Neural progenitor cell (in vitro differentiated cells): ENCODE measurements at regions not wholly inside any gene's neighbourhood (a gene's known extent, or its start where the extent isn't known, plus 50 kb on each side); places are given as distances from the start of the nearest gene placed in this dataset.
A peak's percentile ranks its signal among the peaks of the same experiment; 100 is the strongest.

Experiments
- DNase-seq: peaks from one replicate; pipeline ENCODE4 v3.0.0-alpha.2; 2016; ENCODE audit warnings: low spot score
- H2AFZ ChIP-seq: fragments of 200-600 bp; sonication (generic); replicated peaks from 2 replicates; pipeline ENCODE4 v1.6.1; 2016; ENCODE audit warnings: antibody characterized with exemption
- H3F3A ChIP-seq: fragments of 200-600 bp; sonication (generic); 2 replicates; pipeline ENCODE4 v1.6.1; 2016; ENCODE audit warnings: antibody characterized with exemption, low read depth
- H3K27ac ChIP-seq: fragments of 200-600 bp; sonication (generic); 2 replicates; pipeline ENCODE4 v1.5.1; 2016; ENCODE audit warnings: mild to moderate bottlenecking
- H3K27me3 ChIP-seq: fragments of 200-600 bp; sonication (generic); 2 replicates; pipeline ENCODE4 v1.6.1; 2016; ENCODE audit warnings: mild to moderate bottlenecking, moderate library complexity
- H3K36me3 ChIP-seq: fragments of 200-600 bp; sonication (generic); 2 replicates; pipeline ENCODE4 v1.5.1; 2016
- H3K4me1 ChIP-seq: fragments of 200-600 bp; sonication (generic); 2 replicates; pipeline ENCODE4 v1.6.1; 2016; ENCODE audit warnings: mixed run types
- H3K4me2 ChIP-seq: fragments of 200-600 bp; sonication (generic); 2 replicates; pipeline ENCODE4 v1.6.1; 2016
- H3K4me3 ChIP-seq: fragments of 200-600 bp; sonication (generic); 2 replicates; pipeline ENCODE4 v1.5.1; 2016
- H3K79me2 ChIP-seq: fragments of 200-600 bp; sonication (generic); 2 replicates; pipeline ENCODE4 v1.6.1; 2016; ENCODE audit warnings: low read depth
- H3K9ac ChIP-seq: fragments of 200-600 bp; sonication (generic); 2 replicates; pipeline ENCODE4 v1.6.1; 2016
- H3K9me3 ChIP-seq: fragments of 200-600 bp; sonication (generic); 2 replicates; pipeline ENCODE4 v1.5.1; 2016; ENCODE audit warnings: low read depth
- H4K20me1 ChIP-seq: fragments of 200-600 bp; sonication (generic); 2 replicates; pipeline ENCODE4 v1.6.1; 2016; ENCODE audit warnings: low read depth
- H3K27ac Mint-ChIP-seq: 3 replicates; pipeline ENCODE4 v1.8.0; 2021; ENCODE audit warnings: mixed read lengths
- H3K27me3 Mint-ChIP-seq: 2 replicates; pipeline ENCODE4 v1.8.0; 2022; ENCODE audit warnings: low read depth, mild to moderate bottlenecking, inconsistent platforms, moderate library complexity, mixed read lengths; ENCODE audit not compliant: insufficient read depth
- H3K36me3 Mint-ChIP-seq: 3 replicates; pipeline ENCODE4 v1.8.0; 2021; ENCODE audit warnings: mixed read lengths
- H3K4me1 Mint-ChIP-seq: 3 replicates; pipeline ENCODE4 v1.8.0; 2021; ENCODE audit warnings: mixed read lengths
- H3K4me3 Mint-ChIP-seq: 3 replicates; pipeline ENCODE4 v1.8.0; 2021; ENCODE audit warnings: mild to moderate bottlenecking, moderate library complexity, mixed read lengths
- H3K9me3 Mint-ChIP-seq: 3 replicates; pipeline ENCODE4 v1.8.0; 2020; ENCODE audit warnings: mixed read lengths
- CTCF ChIP-seq: fragments of 200-600 bp; sonication (generic); IDR thresholded peaks from 2 replicates; pipeline ENCODE4 v1.5.1; 2017; ENCODE audit warnings: antibody characterized with exemption, mild to moderate bottlenecking
- EZH2 ChIP-seq: fragments of 200-600 bp; sonication (generic); IDR thresholded peaks from 2 replicates; pipeline ENCODE4 v1.6.1; 2017; ENCODE audit warnings: antibody characterized with exemption, mild to moderate bottlenecking, moderate library complexity
- EZH2phosphoT487 ChIP-seq: fragments of 200-600 bp; sonication (generic); IDR thresholded peaks from 2 replicates; pipeline ENCODE4 v1.6.1; 2017; ENCODE audit warnings: antibody characterized with exemption

GRCh38 chrX:109812236-109812635 lies 79.2 kb upstream of the ACSL4 start:
- no peaks in the 10 kb centered on the region for H3K27me3 Mint-ChIP-seq
- Histone ChIP-seq H4K20me1 (no peaks in the 10 kb centered on the region), H3K9me3 (no peaks in the 10 kb centered on the region), H3K27ac (no peak overlapping the region), H3F3A (no peaks in the 10 kb centered on the region), H3K27me3 (no peaks in the 10 kb centered on the region), H3K4me1 (no peaks in the 10 kb centered on the region), H3K79me2 (no peaks in the 10 kb centered on the region), H3K4me3 (no peak overlapping the region), H2AFZ (no peak overlapping the region), H3K4me2 (no peak overlapping the region), H3K9ac (no peak overlapping the region), H3K36me3 (no peaks in the 10 kb centered on the region)
- no peak overlapping the region for H3K4me3 Mint-ChIP-seq
- H3K36me3 Mint-ChIP-seq = no peaks in the 10 kb centered on the region
- no peak for TF ChIP-seq EZH2phosphoT487
- TF ChIP-seq EZH2 = no peak
- TF ChIP-seq CTCF = no peak
- peaks cover 17% of the 10 kb centered on the region for H3K4me1 Mint-ChIP-seq
- peaks cover 2% of the 10 kb centered on the region for H3K9me3 Mint-ChIP-seq
- H3K27ac Mint-ChIP-seq = no peak overlapping the region
- no peak for DNase-seq

DNA sequence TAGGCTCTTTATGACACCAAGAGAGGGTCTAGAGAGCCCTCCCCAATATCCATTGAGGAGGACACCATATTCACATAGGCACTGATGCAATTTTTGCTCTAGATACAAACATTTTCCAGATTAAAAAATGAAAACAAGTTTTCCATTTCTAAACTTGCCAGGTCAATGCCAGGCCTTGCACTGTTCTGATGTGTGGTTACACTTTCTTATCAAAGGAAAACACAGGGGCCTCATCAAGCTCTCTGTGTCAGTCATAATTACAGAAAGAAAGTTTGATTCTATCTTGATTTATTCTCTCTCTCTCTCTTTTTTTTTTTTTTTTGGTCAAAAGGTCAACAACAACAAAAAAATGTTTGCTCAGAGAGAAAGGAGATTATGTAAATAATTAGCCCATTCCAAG lies 80.2 kb upstream of the ACSL4 start:
- Histone ChIP-seq H3K4me1 (no peaks in the 10 kb centered on the region), H3K27me3 (no peaks in the 10 kb centered on the region), H3F3A (no peaks in the 10 kb centered on the region), H3K9me3 (no peaks in the 10 kb centered on the region), H3K27ac (no peak overlapping the region), H3K36me3 (no peaks in the 10 kb centered on the region), H2AFZ (no peak overlapping the region), H4K20me1 (no peaks in the 10 kb centered on the region), H3K9ac (no peak overlapping the region), H3K4me2 (no peak overlapping the region), H3K79me2 (no peaks in the 10 kb centered on the region), H3K4me3 (no peak overlapping the region)
- H3K9me3 Mint-ChIP-seq = peaks cover 2% of the 10 kb centered on the region
- DNase-seq = no peak
- H3K27ac Mint-ChIP-seq = no peak overlapping the region
- H3K4me3 Mint-ChIP-seq = no peak overlapping the region
- TF ChIP-seq EZH2phosphoT487 (no peak), EZH2 (no peak), CTCF (no peak)
- no peaks in the 10 kb centered on the region for H3K36me3 Mint-ChIP-seq
- no peaks in the 10 kb centered on the region for H3K27me3 Mint-ChIP-seq
- peaks cover 17% of the 10 kb centered on the region for H3K4me1 Mint-ChIP-seq

DNA sequence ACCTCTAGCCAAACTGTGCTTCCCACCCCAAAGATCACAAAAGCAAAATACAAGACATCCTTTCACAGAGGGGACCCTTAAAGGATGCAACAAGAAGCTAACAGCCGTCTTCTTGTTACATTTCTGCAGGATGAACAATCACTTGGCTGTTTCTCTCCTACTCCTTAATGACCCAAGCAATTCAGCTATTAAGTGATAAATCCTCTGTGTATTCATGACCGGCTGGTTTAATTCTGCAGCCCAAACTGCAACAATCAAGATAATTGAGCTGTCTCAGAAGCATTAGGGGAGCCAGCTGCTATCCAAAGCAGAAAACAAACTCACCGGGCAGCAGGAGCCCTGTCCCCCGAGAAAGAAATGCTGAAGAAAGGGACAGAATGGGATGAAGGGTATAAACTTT lies 85.9 kb upstream of the ACSL4 start:
- H3K4me3 ChIP-seq = no peak overlapping the region
- H3K27me3 Mint-ChIP-seq = no peaks in the 10 kb centered on the region
- no peaks in the 10 kb centered on the region for H3K27me3 ChIP-seq
- no peak overlapping the region for H3K9ac ChIP-seq
- H3K36me3 ChIP-seq = no peaks in the 10 kb centered on the region
- no peaks in the 10 kb centered on the region for H3K9me3 ChIP-seq
- TF ChIP-seq EZH2 (no peak), CTCF (no peak)
- DNase-seq = peak; percentile 29
- peaks cover 15% of the 10 kb centered on the region for H3F3A ChIP-seq
- H3K36me3 Mint-ChIP-seq = no peaks in the 10 kb centered on the region
- no peak overlapping the region for H3K4me3 Mint-ChIP-seq
- H3K4me1 Mint-ChIP-seq = peaks cover 50% of the 10 kb centered on the region
- H3K9me3 Mint-ChIP-seq = no peaks in the 10 kb centered on the region
- no peaks in the 10 kb centered on the region for H4K20me1 ChIP-seq
- no peak overlapping the region for H3K27ac Mint-ChIP-seq
- H3K4me2 ChIP-seq = peak overlapping the region; percentile 52
- no peak overlapping the region for H2AFZ ChIP-seq
- H3K27ac ChIP-seq = peak overlapping the region; percentile 86
- H3K4me1 ChIP-seq = peaks cover 15% of the 10 kb centered on the region
- no peaks in the 10 kb centered on the region for H3K79me2 ChIP-seq

DNA sequence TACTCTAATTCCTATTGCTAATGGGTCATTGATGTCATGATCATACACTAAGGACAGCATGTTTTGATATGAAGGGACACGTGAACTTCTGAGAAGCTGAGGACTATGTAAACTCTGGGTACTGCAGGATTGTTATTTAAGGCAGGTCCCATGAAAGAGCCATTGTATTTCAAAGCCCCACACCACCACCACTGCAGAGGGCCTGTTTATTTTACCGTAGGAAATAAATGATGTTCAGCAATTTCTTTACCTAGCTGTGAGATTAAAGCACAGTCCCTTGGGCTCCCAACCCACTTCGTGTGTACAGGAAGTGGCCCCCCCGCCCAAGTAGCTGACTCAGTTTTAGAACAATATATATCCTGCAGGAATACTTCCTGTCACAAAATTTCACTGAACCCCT lies 89.8 kb upstream of the ACSL4 start:
- Histone ChIP-seq H3F3A (peaks cover 15% of the 10 kb centered on the region), H3K27ac (no peak overlapping the region), H3K4me3 (no peak overlapping the region), H3K36me3 (no peaks in the 10 kb centered on the region), H3K27me3 (no peaks in the 10 kb centered on the region), H2AFZ (no peak overlapping the region), H3K4me2 (no peak overlapping the region), H3K79me2 (no peaks in the 10 kb centered on the region), H3K9ac (no peak overlapping the region), H4K20me1 (no peaks in the 10 kb centered on the region), H3K4me1 (peaks cover 18% of the 10 kb centered on the region), H3K9me3 (no peaks in the 10 kb centered on the region)
- Mint-ChIP-seq H3K9me3 (no peaks in the 10 kb centered on the region), H3K27me3 (no peaks in the 10 kb centered on the region), H3K36me3 (no peaks in the 10 kb centered on the region), H3K4me1 (peaks cover 47% of the 10 kb centered on the region), H3K27ac (peak overlapping the region; percentile 33), H3K4me3 (no peak overlapping the region)
- DNase-seq = no peak
- TF ChIP-seq CTCF (no peak), EZH2 (no peak), EZH2phosphoT487 (no peak)
